K562 (cell line): ENCODE measurements at regions not wholly inside any gene's neighbourhood (a gene's known extent, or its start where the extent isn't known, plus 50 kb on each side); places are given as distances from the start of the nearest gene placed in this dataset.

ENCODE experiments used
- ATAC-seq: fragments of 200-7000 bp; cut with Tn5 transposase; 3 replicates; pipeline ENCODE4 v1.9.1; 2020; ENCODE audit warnings: moderate library complexity
- BruUV-seq: library from RNA; stranded (reverse); fragments of 400-500 nt; replicated peaks from 2 replicates; lab custom pipeline; 2021; lab: Mats Ljungman, UMichigan
- CTCF ChIA-PET: fragments of 300-600 bp; formaldehyde crosslinking; extraction: SDS; loops from one replicate; lab custom pipeline; 2021; ENCODE audit warnings: low intra/inter-chr PET ratio; lab: Yijun Ruan, JAX
- POLR2A ChIA-PET: fragments of 300-600, 350-650 bp; sonication (Branson Sonifier 250); formaldehyde crosslinking; extraction: SDS; loops from one replicate; lab custom pipeline; 2021; ENCODE audit warnings: antibody characterized with exemption, inconsistent platforms; lab: Yijun Ruan, JAX
- DNase-seq, 4 experiments: peaks; one replicate each; pipeline versions ENCODE4 v3.0.0 to v3.0.0-alpha.2; 2011 to 2018; ENCODE audit warnings: low spot score in 3 of 4, mixed read lengths in 3 of 4; ENCODE audit errors: extremely low read depth in 1 of 4
- FAIRE-seq: peaks from 2 replicates; lab custom pipeline; 2011; peaks lifted over from hg19 to GRCh38; lab: Jason Lieb, UNC
- H2AFZ ChIP-seq: 2 replicates; pipeline ENCODE4 v1.6.0; 2011; ENCODE audit warnings: low read depth, low read length, control low read depth, inconsistent platforms
- H3K27ac ChIP-seq: fragments of 200-600 bp; 3 replicates; pipeline ENCODE4 v1.8.0; 2011; ENCODE audit warnings: low read depth, mild to moderate bottlenecking, control low read depth, inconsistent platforms, low read length, moderate library complexity, mixed read lengths; ENCODE audit errors: extremely low read depth
- H3K27me3 ChIP-seq, 2 experiments: fragments of 300-600 bp in 1 of 2; 2 replicates in 1 of 2; 3 replicates in 1 of 2; pipeline versions ENCODE4 v1.6.0 to v1.8.0; 2011; ENCODE audit warnings: inconsistent platforms in 2 of 2, low read length in 2 of 2, mild to moderate bottlenecking in 1 of 2, mixed read lengths in 1 of 2, moderate library complexity in 1 of 2; ENCODE audit not compliant: control insufficient read depth in 2 of 2, insufficient read depth in 2 of 2
- H3K36me3 ChIP-seq: fragments of 300-600 bp; 3 replicates; pipeline ENCODE4 v1.8.0; 2011; ENCODE audit warnings: mild to moderate bottlenecking, low read length, inconsistent platforms; ENCODE audit not compliant: control insufficient read depth, insufficient read depth
- H3K4me1 ChIP-seq, 2 experiments: fragments of 200-600 bp in 1 of 2; replicated peaks in 1 of 2; 2 replicates in 1 of 2; 3 replicates in 1 of 2; pipeline versions ENCODE4 v1.5.1 to v1.8.0; 2011; ENCODE audit warnings: inconsistent platforms in 2 of 2, low read length in 2 of 2, mild to moderate bottlenecking in 1 of 2, mixed read lengths in 1 of 2, moderate library complexity in 1 of 2; ENCODE audit not compliant: control insufficient read depth in 2 of 2, insufficient read depth in 2 of 2
- H3K4me2 ChIP-seq: 2 replicates; pipeline ENCODE4 v1.6.1; 2011; ENCODE audit warnings: low read length, control low read depth, inconsistent platforms, mixed read lengths; ENCODE audit not compliant: insufficient read depth
- H3K4me3 ChIP-seq: fragments of 200-600 bp; sonication (generic), shearing (Covaris generic); 2 replicates; pipeline ENCODE4 v1.5.1; 2016; ENCODE audit warnings: control low read depth, inconsistent platforms
- H3K79me2 ChIP-seq: fragments of 200-600 bp; 3 replicates; pipeline ENCODE4 v1.8.0; 2011; ENCODE audit warnings: low read length, inconsistent platforms; ENCODE audit not compliant: control insufficient read depth, insufficient read depth
- H3K9ac ChIP-seq, 2 experiments: 2 replicates each; pipeline versions ENCODE4 v1.6.0 to v1.6.1; 2011; ENCODE audit warnings: low read depth in 2 of 2, low read length in 2 of 2, control low read depth in 1 of 2, inconsistent platforms in 1 of 2, mild to moderate bottlenecking in 1 of 2, mixed read lengths in 1 of 2; ENCODE audit not compliant: insufficient read depth in 1 of 2
- H3K9me1 ChIP-seq: one replicate; pipeline ENCODE4 v1.6.0; 2011; ENCODE audit warnings: inconsistent platforms, mild to moderate bottlenecking, low read length, moderate library complexity; ENCODE audit not compliant: control insufficient read depth, insufficient read depth
- H3K9me3 ChIP-seq: replicated peaks from 2 replicates; pipeline ENCODE4 v1.5.1; 2011; ENCODE audit warnings: low read depth, low read length, inconsistent platforms; ENCODE audit not compliant: control insufficient read depth, insufficient read depth
- H4K20me1 ChIP-seq: replicated peaks from 2 replicates; pipeline ENCODE4 v1.6.1; 2011; ENCODE audit warnings: low read length, inconsistent platforms, mixed read lengths; ENCODE audit not compliant: control insufficient read depth, insufficient read depth
- HDGF ChIP-seq: fragments of 450-650 bp; IDR thresholded peaks from 2 replicates; pipeline ENCODE4 v1.6.1; 2016
- HMG20A ChIP-seq: fragments of 450-650 bp; formaldehyde crosslinking; conservative IDR thresholded peaks from 2 replicates; pipeline ENCODE4 v1.4.0; 2020; ENCODE audit warnings: mild to moderate bottlenecking, mixed read lengths
- MAZ ChIP-seq, 2 experiments: fragments of 450-650 bp in 1 of 2; sonication (generic) in 1 of 2; formaldehyde crosslinking; IDR thresholded peaks in 1 of 2; conservative IDR thresholded peaks in 1 of 2; 2 replicates each; pipeline versions ENCODE4 v1.4.0 to v1.5.0; 2020; ENCODE audit warnings: mild to moderate bottlenecking in 1 of 2, missing genetic modification reagents in 1 of 2
- MCM5 ChIP-seq: fragments of 450-650 bp; IDR thresholded peaks from 2 replicates; pipeline ENCODE4 v1.6.1; 2016; ENCODE audit warnings: low read depth
- RNF2 ChIP-seq: sonication (generic); IDR thresholded peaks from 2 replicates; pipeline ENCODE4 v1.6.1; 2016
- SMARCE1 ChIP-seq: fragments of 450-650 bp; IDR thresholded peaks from 2 replicates; pipeline ENCODE4 v1.7.1; 2016; ENCODE audit warnings: mild to moderate bottlenecking
- SPI1 ChIP-seq: IDR thresholded peaks from 2 replicates; pipeline ENCODE4 v1.6.1; 2011; ENCODE audit warnings: low read depth, low read length, control low read depth, borderline replicate concordance
- ZFP30 ChIP-seq: fragments of 250-450 bp; sonication (Bioruptor Pico); IDR thresholded peaks from 2 replicates; pipeline ENCODE4 v1.8.0; 2022; ENCODE audit warnings: moderate library complexity, mild to moderate bottlenecking, inconsistent platforms, borderline replicate concordance
- ZFP36 ChIP-seq: fragments of 150-350 bp; IDR thresholded peaks from 2 replicates; pipeline ENCODE4 v1.6.1; 2018; ENCODE audit warnings: low read length, low read depth; ENCODE audit not compliant: partially characterized antibody
- ZNF232 ChIP-seq: sonication (generic); formaldehyde crosslinking; IDR thresholded peaks from 2 replicates; pipeline ENCODE4 v1.8.0; 2022; ENCODE audit warnings: mild to moderate bottlenecking, missing genetic modification reagents
- ZNF253 ChIP-seq: fragments of 250-450 bp; sonication (Bioruptor Pico); conservative IDR thresholded peaks from 2 replicates; pipeline ENCODE4 v1.6.1; 2021; ENCODE audit warnings: mild to moderate bottlenecking
- ZNF668 ChIP-seq: fragments of 250-450 bp; sonication (Bioruptor Pico); IDR thresholded peaks from 2 replicates; pipeline ENCODE4 v1.8.0; 2022; ENCODE audit warnings: mild to moderate bottlenecking, inconsistent platforms
- ZNF766 ChIP-seq: fragments of 200-800 bp; sonication (Bioruptor generic); conservative IDR thresholded peaks from 2 replicates; pipeline ENCODE4 v1.6.1; 2016; ENCODE audit warnings: missing genetic modification characterization, missing compliant biosample characterization
- WGBS: fragments of 100-300 bp; shearing (Covaris generic); methylation state at CpG from one replicate; pipeline ENCODE4 v1.1.6; 2016; ENCODE audit warnings: low coverage, mixed read lengths; ENCODE audit not compliant: insufficient coverage; ENCODE audit errors: missing lambda C conversion rate; 5-methylcytosine and 5-hydroxymethylcytosine counted together
- in situ Hi-C: fragments of 300-500 bp; cut with MboI; formaldehyde crosslinking; loops from 4 replicates; pipeline ENCODE4 v1.15.0; 2018; ENCODE audit warnings: inconsistent platforms, mixed read lengths
- intact Hi-C: fragments of 100-400 bp; cut with micrococcal nuclease; formaldehyde crosslinking; loops from 2 replicates; pipeline ENCODE4 v1.14.2; 2022
- TF ChIP-seq, protein P1 (sequence below): fragments of 250-450 bp; sonication (Bioruptor Pico); IDR thresholded peaks from 2 replicates; pipeline ENCODE4 v1.8.0; 2022; ENCODE audit warnings: inconsistent platforms, mild to moderate bottlenecking, moderate library complexity, borderline replicate concordance
- TF ChIP-seq, protein P2 (sequence below): fragments of 450-650 bp; IDR thresholded peaks from 2 replicates; pipeline ENCODE4 v1.6.1; 2017; ENCODE audit warnings: antibody characterized with exemption

- Histone ChIP-seq H3K27ac (no peak overlapping the region), H3K9me1 (no peaks in the 10 kb centered on the region), H3K4me3 (no peak overlapping the region), H4K20me1 (no peaks in the 10 kb centered on the region), H3K9me3 (no peaks in the 10 kb centered on the region), H3K9ac (no peak overlapping the region), H3K4me1 (no peaks in the 10 kb centered on the region), H2AFZ (no peak overlapping the region), H3K4me2 (no peak overlapping the region), H3K27me3 (peaks cover 0 to 5% of the 10 kb centered on the region in 2 experiments; a peak in 1 of 5 replicates), H3K36me3 (no peaks in the 10 kb centered on the region), H3K79me2 (no peaks in the 10 kb centered on the region)
- intact Hi-C loops (no loop called here), in situ Hi-C loops (no loop called here)
- no peak for DNase-seq
- POLR2A ChIA-PET: interaction anchor here (0.6 to 1.1 kb wide), 3 partner anchors 13 to 33 kb away, joined by 3 to 4 read pairs (median 3); no protein-coding TSS in a partner anchor
- WGBS: 0% methylated on average over 5 of the region's 5 CpGs
- no peak for ATAC-seq
- FAIRE-seq: no peak
- CTCF ChIA-PET: no interaction called here
- BruUV-seq: no TSS peak
- TF ChIP-seq ZNF668 (CRISPR knock-in tag): no peak
- no peak for TF ChIP-seq ZNF253 (CRISPR knock-in tag)
- no peak for TF ChIP-seq ZNF766 (CRISPR knock-in tag)
- TF ChIP-seq ZFP36: no peak
- TF ChIP-seq RNF2: no peak
- TF ChIP-seq HMG20A (CRISPR knock-in tag): no peak
- TF ChIP-seq ZFP30 (CRISPR knock-in tag): no peak
- TF ChIP-seq, protein P1, sequence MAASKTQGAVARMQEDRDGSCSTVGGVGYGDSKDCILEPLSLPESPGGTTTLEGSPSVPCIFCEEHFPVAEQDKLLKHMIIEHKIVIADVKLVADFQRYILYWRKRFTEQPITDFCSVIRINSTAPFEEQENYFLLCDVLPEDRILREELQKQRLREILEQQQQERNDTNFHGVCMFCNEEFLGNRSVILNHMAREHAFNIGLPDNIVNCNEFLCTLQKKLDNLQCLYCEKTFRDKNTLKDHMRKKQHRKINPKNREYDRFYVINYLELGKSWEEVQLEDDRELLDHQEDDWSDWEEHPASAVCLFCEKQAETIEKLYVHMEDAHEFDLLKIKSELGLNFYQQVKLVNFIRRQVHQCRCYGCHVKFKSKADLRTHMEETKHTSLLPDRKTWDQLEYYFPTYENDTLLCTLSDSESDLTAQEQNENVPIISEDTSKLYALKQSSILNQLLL (CRISPR knock-in tag): no peak
- no peak for TF ChIP-seq MAZ (CRISPR knock-in tag; conservative IDR thresholded peaks at IDR 0.05 in 1 of 2, IDR thresholded peaks at IDR 0.05 in 1 of 2)
- TF ChIP-seq MCM5: no peak
- TF ChIP-seq SPI1: no peak
- TF ChIP-seq SMARCE1: no peak
- no peak for TF ChIP-seq HDGF
- TF ChIP-seq ZNF232 (CRISPR knock-in tag): no peak
- TF ChIP-seq, protein P2, sequence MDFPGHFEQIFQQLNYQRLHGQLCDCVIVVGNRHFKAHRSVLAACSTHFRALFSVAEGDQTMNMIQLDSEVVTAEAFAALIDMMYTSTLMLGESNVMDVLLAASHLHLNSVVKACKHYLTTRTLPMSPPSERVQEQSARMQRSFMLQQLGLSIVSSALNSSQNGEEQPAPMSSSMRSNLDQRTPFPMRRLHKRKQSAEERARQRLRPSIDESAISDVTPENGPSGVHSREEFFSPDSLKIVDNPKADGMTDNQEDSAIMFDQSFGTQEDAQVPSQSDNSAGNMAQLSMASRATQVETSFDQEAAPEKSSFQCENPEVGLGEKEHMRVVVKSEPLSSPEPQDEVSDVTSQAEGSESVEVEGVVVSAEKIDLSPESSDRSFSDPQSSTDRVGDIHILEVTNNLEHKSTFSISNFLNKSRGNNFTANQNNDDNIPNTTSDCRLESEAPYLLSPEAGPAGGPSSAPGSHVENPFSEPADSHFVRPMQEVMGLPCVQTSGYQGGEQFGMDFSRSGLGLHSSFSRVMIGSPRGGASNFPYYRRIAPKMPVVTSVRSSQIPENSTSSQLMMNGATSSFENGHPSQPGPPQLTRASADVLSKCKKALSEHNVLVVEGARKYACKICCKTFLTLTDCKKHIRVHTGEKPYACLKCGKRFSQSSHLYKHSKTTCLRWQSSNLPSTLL: no peak
Observed at GRCh38 chr12:105469211-105469610, 138.7 kb downstream of the C12orf75 start.
